ENCODE measurements at regions not wholly inside any gene's neighbourhood (a gene's known extent, or its start where the extent isn't known, plus 50 kb on each side); places are given as distances from the start of the nearest gene placed in this dataset.

- H2AFZ ChIP-seq (ENCODE audit: low read length) = no peak overlapping the region
- peaks cover 17% of the 10 kb centered on the region for H3K27me3 ChIP-seq (ENCODE audit: low read length)
- CTCF ChIA-PET = no interaction called here
- ATAC-seq (no peak), DNase-seq (no peak)
- intact Hi-C loops (cut with micrococcal nuclease) = no loop called here
- POLR2A ChIA-PET (ENCODE audit: unreplicated experiment) = interaction anchor here (0.6 kb wide), 1 partner anchor 265 kb away, joined by 5 read pairs; no protein-coding TSS in a partner anchor
- TF ChIP-seq EZH2phosphoT487 (IDR thresholded peaks at IDR 0.05; ENCODE audit: borderline replicate concordance, low read length) (no peak), EZH2 (IDR thresholded peaks at IDR 0.05; ENCODE audit: low read length, unreplicated experiment) (no peak)
- TF ChIP-seq, protein P1, sequence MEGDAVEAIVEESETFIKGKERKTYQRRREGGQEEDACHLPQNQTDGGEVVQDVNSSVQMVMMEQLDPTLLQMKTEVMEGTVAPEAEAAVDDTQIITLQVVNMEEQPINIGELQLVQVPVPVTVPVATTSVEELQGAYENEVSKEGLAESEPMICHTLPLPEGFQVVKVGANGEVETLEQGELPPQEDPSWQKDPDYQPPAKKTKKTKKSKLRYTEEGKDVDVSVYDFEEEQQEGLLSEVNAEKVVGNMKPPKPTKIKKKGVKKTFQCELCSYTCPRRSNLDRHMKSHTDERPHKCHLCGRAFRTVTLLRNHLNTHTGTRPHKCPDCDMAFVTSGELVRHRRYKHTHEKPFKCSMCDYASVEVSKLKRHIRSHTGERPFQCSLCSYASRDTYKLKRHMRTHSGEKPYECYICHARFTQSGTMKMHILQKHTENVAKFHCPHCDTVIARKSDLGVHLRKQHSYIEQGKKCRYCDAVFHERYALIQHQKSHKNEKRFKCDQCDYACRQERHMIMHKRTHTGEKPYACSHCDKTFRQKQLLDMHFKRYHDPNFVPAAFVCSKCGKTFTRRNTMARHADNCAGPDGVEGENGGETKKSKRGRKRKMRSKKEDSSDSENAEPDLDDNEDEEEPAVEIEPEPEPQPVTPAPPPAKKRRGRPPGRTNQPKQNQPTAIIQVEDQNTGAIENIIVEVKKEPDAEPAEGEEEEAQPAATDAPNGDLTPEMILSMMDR (conservative IDR thresholded peaks at IDR 0.05; ENCODE audit: low read depth, low read length) = no peak
- H3K4me3 ChIP-seq (ENCODE audit: low read length) = no peak overlapping the region
- no peaks in the 10 kb centered on the region for H3K36me3 ChIP-seq (ENCODE audit: low read depth, low read length)
- no peaks in the 10 kb centered on the region for H3K79me2 ChIP-seq (ENCODE audit: low read length)
- H3K9me3 ChIP-seq (ENCODE audit: low read length) = no peaks in the 10 kb centered on the region
- H3K9me2 ChIP-seq (replicated peaks; ENCODE audit: low read length) = no peaks in the 10 kb centered on the region
- no peaks in the 10 kb centered on the region for H3F3A ChIP-seq (ENCODE audit: low read length, unreplicated experiment)
- no peaks in the 10 kb centered on the region for H3K4me1 ChIP-seq (ENCODE audit: insufficient read depth, low read length)
- no peak overlapping the region for H3K4me2 ChIP-seq (ENCODE audit: low read length)
- H4K20me1 ChIP-seq (ENCODE audit: low read length) = no peaks in the 10 kb centered on the region
- H3K27ac ChIP-seq (ENCODE audit: low read length) = no peak overlapping the region
- BruUV-seq (replicated peaks) = no TSS peak
- H3K9ac ChIP-seq (ENCODE audit: low read length) = no peak overlapping the region
Observed at GRCh38 chr3:55147856-55148720, 220.2 kb upstream of the LRTM1 start.

DNA sequence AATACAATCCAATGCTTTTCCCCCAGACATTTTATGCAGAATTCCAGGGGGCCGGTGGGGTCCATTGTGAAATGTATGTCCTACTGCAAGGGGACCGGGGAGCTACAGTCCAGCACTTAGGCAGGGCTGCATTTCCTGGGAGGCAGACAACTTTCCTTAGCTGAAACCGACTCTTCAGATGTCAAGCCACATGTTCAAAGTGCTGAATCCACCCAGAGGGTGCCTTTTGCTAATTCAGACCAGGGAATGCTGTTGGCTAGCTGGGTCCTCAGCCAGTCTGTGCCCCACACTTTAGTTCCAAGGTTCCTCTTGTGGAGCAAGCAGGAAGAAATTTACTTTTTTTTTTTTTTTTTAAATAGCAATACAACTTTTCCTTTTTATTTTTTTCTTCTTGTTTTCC is 219.5 kb upstream of the LRTM1 start:
- Histone ChIP-seq H3K27me3 (ENCODE audit: low read length) (peaks cover 11% of the 10 kb centered on the region), H4K20me1 (ENCODE audit: low read length) (no peaks in the 10 kb centered on the region), H3K9me2 (replicated peaks; ENCODE audit: low read length) (no peaks in the 10 kb centered on the region), H3K36me3 (ENCODE audit: low read depth, low read length) (no peaks in the 10 kb centered on the region), H3K79me2 (ENCODE audit: low read length) (no peaks in the 10 kb centered on the region), H3K4me1 (ENCODE audit: insufficient read depth, low read length) (no peaks in the 10 kb centered on the region), H3K27ac (ENCODE audit: low read length) (no peak overlapping the region), H3K4me3 (ENCODE audit: low read length) (no peak overlapping the region), H3K9ac (ENCODE audit: low read length) (no peak overlapping the region), H3F3A (ENCODE audit: low read length, unreplicated experiment) (no peaks in the 10 kb centered on the region), H3K4me2 (ENCODE audit: low read length) (no peak overlapping the region), H3K9me3 (ENCODE audit: low read length) (no peaks in the 10 kb centered on the region), H2AFZ (ENCODE audit: low read length) (no peak overlapping the region)
- no peak for DNase-seq
- no TSS peak for BruUV-seq (replicated peaks)
- no peak for ATAC-seq
- ChIA-PET POLR2A (ENCODE audit: unreplicated experiment) (interaction anchor here (0.6 kb wide), 1 partner anchor 265 kb away, joined by 5 read pairs; no protein-coding TSS in a partner anchor), CTCF (no interaction called here)
- TF ChIP-seq EZH2 (IDR thresholded peaks at IDR 0.05; ENCODE audit: low read length, unreplicated experiment) (no peak), EZH2phosphoT487 (IDR thresholded peaks at IDR 0.05; ENCODE audit: borderline replicate concordance, low read length) (no peak)
- TF ChIP-seq, protein P1 (conservative IDR thresholded peaks at IDR 0.05; ENCODE audit: low read depth, low read length) = no peak
- intact Hi-C loops (cut with micrococcal nuclease) = no loop called here

- Histone ChIP-seq H3K9me3 (ENCODE audit: low read length) (no peaks in the 10 kb centered on the region), H3K9ac (ENCODE audit: low read length) (no peak overlapping the region), H3K4me3 (ENCODE audit: low read length) (no peak overlapping the region), H3K36me3 (ENCODE audit: low read depth, low read length) (no peaks in the 10 kb centered on the region), H3K4me2 (ENCODE audit: low read length) (no peak overlapping the region), H3K27ac (ENCODE audit: low read length) (no peak overlapping the region), H3K4me1 (ENCODE audit: insufficient read depth, low read length) (no peaks in the 10 kb centered on the region), H2AFZ (ENCODE audit: low read length) (no peak overlapping the region), H3K9me2 (replicated peaks; ENCODE audit: low read length) (no peaks in the 10 kb centered on the region), H3K79me2 (ENCODE audit: low read length) (no peaks in the 10 kb centered on the region), H3K27me3 (ENCODE audit: low read length) (peaks cover 11% of the 10 kb centered on the region; the same call in 1 of the 2 replicates), H3F3A (ENCODE audit: low read length, unreplicated experiment) (no peaks in the 10 kb centered on the region), H4K20me1 (ENCODE audit: low read length) (no peaks in the 10 kb centered on the region)
- ChIA-PET POLR2A (ENCODE audit: unreplicated experiment) (no interaction called here), CTCF (no interaction called here)
- intact Hi-C loops (cut with micrococcal nuclease) = no loop called here
- no peak for ATAC-seq
- TF ChIP-seq, protein P1 (conservative IDR thresholded peaks at IDR 0.05; ENCODE audit: low read depth, low read length) = no peak
- TF ChIP-seq EZH2phosphoT487 (IDR thresholded peaks at IDR 0.05; ENCODE audit: borderline replicate concordance, low read length) (no peak), EZH2 (IDR thresholded peaks at IDR 0.05; ENCODE audit: low read length, unreplicated experiment) (no peak)
- no TSS peak for BruUV-seq (replicated peaks)
- DNase-seq = no peak
Observed at GRCh38 chr3:55146216-55146615, 218.4 kb upstream of the LRTM1 start.

Data from PC-3 (cell line).